HEK293T (cell line): ENCODE measurements at regions not wholly inside any gene's neighbourhood (a gene's known extent, or its start where the extent isn't known, plus 50 kb on each side); places are given as distances from the start of the nearest gene placed in this dataset.

Experiments used
- CTCF ChIA-PET: fragments of 350-600 bp; formaldehyde crosslinking; extraction: SDS; loops from one replicate; lab custom pipeline; 2021; ENCODE audit warnings: antibody characterized with exemption, inconsistent platforms; lab: Yijun Ruan, JAX
- POLR2A ChIA-PET: fragments of 350-600 bp; formaldehyde crosslinking; extraction: SDS; loops from one replicate; lab custom pipeline; 2020; ENCODE audit warnings: antibody characterized with exemption, inconsistent platforms; lab: Yijun Ruan, JAX
- DNase-seq: peaks from one replicate; pipeline ENCODE4 v3.0.0; 2012; ENCODE audit warnings: mixed read lengths; ENCODE audit errors: extremely low spot score
- ARNT ChIP-seq: fragments of 450-650 bp; IDR thresholded peaks from 2 replicates; pipeline ENCODE4 v1.6.1; 2017; ENCODE audit warnings: mild to moderate bottlenecking
- BHLHE40 ChIP-seq: fragments of 450-650 bp; IDR thresholded peaks from 2 replicates; pipeline ENCODE4 v1.6.1; 2016; ENCODE audit warnings: mild to moderate bottlenecking, moderate library complexity, borderline replicate concordance
- CTBP1 ChIP-seq: fragments of 450-650 bp; IDR thresholded peaks from 2 replicates; pipeline ENCODE4 v1.6.1; 2016; ENCODE audit warnings: borderline replicate concordance
- ELF4 ChIP-seq: fragments of 450-650 bp; IDR thresholded peaks from 2 replicates; pipeline ENCODE4 v1.6.1; 2017; ENCODE audit warnings: antibody characterized with exemption
- FOXA1 ChIP-seq: fragments of 450-650 bp; IDR thresholded peaks from 2 replicates; pipeline ENCODE4 v1.6.1; 2016; ENCODE audit warnings: mild to moderate bottlenecking
- FOXK2 ChIP-seq: fragments of 450-650 bp; IDR thresholded peaks from 2 replicates; pipeline ENCODE4 v1.6.1; 2016; ENCODE audit warnings: mild to moderate bottlenecking
- FOXM1 ChIP-seq: fragments of 450-650 bp; IDR thresholded peaks from 2 replicates; pipeline ENCODE4 v1.6.1; 2017; ENCODE audit warnings: mild to moderate bottlenecking, borderline replicate concordance
- HDGF ChIP-seq: fragments of 450-650 bp; IDR thresholded peaks from 2 replicates; pipeline ENCODE4 v1.6.1; 2017; ENCODE audit warnings: antibody characterized with exemption, borderline replicate concordance
- L3MBTL2 ChIP-seq: fragments of 450-650 bp; conservative IDR thresholded peaks from 2 replicates; pipeline ENCODE4 v1.6.1; 2016; ENCODE audit warnings: mild to moderate bottlenecking
- LEF1 ChIP-seq: fragments of 450-650 bp; IDR thresholded peaks from 2 replicates; pipeline ENCODE4 v1.6.1; 2017; ENCODE audit warnings: mild to moderate bottlenecking, borderline replicate concordance
- NFRKB ChIP-seq: fragments of 450-650 bp; IDR thresholded peaks from 2 replicates; pipeline ENCODE4 v1.6.1; 2016; ENCODE audit warnings: mild to moderate bottlenecking, moderate library complexity
- SP1 ChIP-seq: fragments of 450-650 bp; IDR thresholded peaks from 2 replicates; pipeline ENCODE4 v1.6.1; 2017
- SUZ12 ChIP-seq: fragments of 450-650 bp; IDR thresholded peaks from 2 replicates; pipeline ENCODE4 v1.6.1; 2016; ENCODE audit warnings: mild to moderate bottlenecking
- TARDBP ChIP-seq: fragments of 450-650 bp; IDR thresholded peaks from 2 replicates; pipeline ENCODE4 v1.6.1; 2016
- ZNF384 ChIP-seq: fragments of 450-650 bp; IDR thresholded peaks from 2 replicates; pipeline ENCODE4 v1.6.1; 2016
- TF ChIP-seq, protein P1 (sequence below): fragments of 450-650 bp; IDR thresholded peaks from 2 replicates; pipeline ENCODE4 v1.6.1; 2016

GRCh38 chr3:19029837-19030521, 118.3 kb upstream of the KCNH8 start:
- ChIA-PET POLR2A (no interaction called here), CTCF (no interaction called here)
- TF ChIP-seq ARNT, result no peak
- TF ChIP-seq ZNF384, result no peak
- no peak for TF ChIP-seq SUZ12
- no peak for TF ChIP-seq L3MBTL2
- TF ChIP-seq BHLHE40, result no peak

GRCh38 chr3:19025441-19025840, 122.9 kb upstream of the KCNH8 start:
- TF ChIP-seq CTBP1, result no peak
- TF ChIP-seq LEF1, result no peak
- no peak for TF ChIP-seq SUZ12
- no peak for TF ChIP-seq HDGF
- no peak for TF ChIP-seq ELF4
- no peak for TF ChIP-seq ARNT
- no peak for TF ChIP-seq FOXM1
- TF ChIP-seq TARDBP, result no peak
- no peak for TF ChIP-seq FOXA1
- ChIA-PET POLR2A (no interaction called here), CTCF (no interaction called here)
- DNase-seq, result no peak

More at GRCh38 chr3:19029837-19030521, 118.3 kb upstream of the KCNH8 start:
- DNase-seq, result no peak

DNA sequence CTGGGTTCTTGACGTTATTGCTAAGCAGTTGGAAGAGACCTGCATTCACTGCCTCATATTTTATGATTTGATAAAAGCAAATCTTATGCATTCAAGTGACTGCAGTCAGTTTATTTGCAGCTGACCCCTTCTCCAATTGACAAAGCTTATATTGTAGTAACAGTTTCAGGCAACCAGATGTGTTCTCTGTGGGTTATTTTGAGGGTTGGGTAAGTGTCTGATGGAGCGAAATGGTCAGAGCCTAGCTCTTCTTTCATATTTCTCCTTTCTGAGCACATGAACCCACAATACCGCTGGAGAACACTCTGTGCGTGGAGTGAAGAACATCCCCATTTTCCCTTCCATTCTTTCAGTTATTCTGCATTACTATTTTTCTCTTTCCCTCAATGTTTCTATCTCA, 125.8 kb upstream of the KCNH8 start:
- DNase-seq, result no peak
- POLR2A ChIA-PET, result no interaction called here
- CTCF ChIA-PET, result no interaction called here
- TF ChIP-seq ELF4 (no peak), L3MBTL2 (no peak), FOXK2 (no peak), ZNF384 (no peak), BHLHE40 (no peak), SP1 (no peak), FOXA1 (no peak), FOXM1 (no peak), LEF1 (no peak), CTBP1 (no peak), HDGF (no peak), SUZ12 (no peak), TARDBP (no peak), NFRKB (no peak), ARNT (no peak)
- TF ChIP-seq, protein P1, sequence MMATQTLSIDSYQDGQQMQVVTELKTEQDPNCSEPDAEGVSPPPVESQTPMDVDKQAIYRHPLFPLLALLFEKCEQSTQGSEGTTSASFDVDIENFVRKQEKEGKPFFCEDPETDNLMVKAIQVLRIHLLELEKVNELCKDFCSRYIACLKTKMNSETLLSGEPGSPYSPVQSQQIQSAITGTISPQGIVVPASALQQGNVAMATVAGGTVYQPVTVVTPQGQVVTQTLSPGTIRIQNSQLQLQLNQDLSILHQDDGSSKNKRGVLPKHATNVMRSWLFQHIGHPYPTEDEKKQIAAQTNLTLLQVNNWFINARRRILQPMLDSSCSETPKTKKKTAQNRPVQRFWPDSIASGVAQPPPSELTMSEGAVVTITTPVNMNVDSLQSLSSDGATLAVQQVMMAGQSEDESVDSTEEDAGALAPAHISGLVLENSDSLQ, result no peak

GRCh38 chr3:19016851-19017250, 131.5 kb upstream of the KCNH8 start:
- no peak for DNase-seq
- ChIA-PET CTCF (no interaction called here), POLR2A (no interaction called here)
- TF ChIP-seq HDGF (no peak), SUZ12 (no peak), NFRKB (no peak), LEF1 (no peak), L3MBTL2 (no peak), TARDBP (no peak), ARNT (no peak)
- TF ChIP-seq, protein P1, result no peak

GRCh38 chr3:19013879-19014278, 134.4 kb upstream of the KCNH8 start:
- no peak for DNase-seq
- no peak for TF ChIP-seq HDGF
- no peak for TF ChIP-seq LEF1
- TF ChIP-seq FOXA1, result no peak
- no peak for TF ChIP-seq NFRKB
- TF ChIP-seq CTBP1, result no peak
- no peak for TF ChIP-seq ELF4
- TF ChIP-seq TARDBP, result no peak
- no peak for TF ChIP-seq FOXK2
- no peak for TF ChIP-seq ZNF384
- TF ChIP-seq ARNT, result no peak
- no peak for TF ChIP-seq FOXM1
- TF ChIP-seq BHLHE40, result no peak
- TF ChIP-seq SP1, result no peak
- TF ChIP-seq, protein P1, result no peak
- CTCF ChIA-PET, result no interaction called here
- POLR2A ChIA-PET, result no interaction called here

DNA sequence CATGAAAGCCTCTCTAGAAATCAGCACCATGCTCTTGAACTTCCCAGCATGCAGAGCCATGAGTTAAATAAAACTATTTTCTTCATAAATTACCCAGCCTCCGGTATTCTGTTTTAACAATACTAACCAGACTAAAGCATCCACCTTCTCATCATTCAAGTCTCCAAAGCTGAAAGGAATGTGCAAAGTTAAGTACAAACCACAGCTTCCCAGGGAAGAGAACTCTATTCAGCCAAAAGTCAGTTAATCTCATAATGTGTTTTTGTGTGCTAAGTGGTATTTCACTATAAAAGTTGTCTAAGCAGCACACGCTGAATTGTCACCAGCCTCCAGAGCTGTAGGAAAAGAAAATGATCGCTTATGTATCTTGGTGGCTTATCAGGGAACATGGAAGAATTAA, 135.5 kb upstream of the KCNH8 start:
- no peak for DNase-seq
- POLR2A ChIA-PET, result no interaction called here
- CTCF ChIA-PET, result no interaction called here
- no peak for TF ChIP-seq CTBP1
- TF ChIP-seq ZNF384, result no peak
- TF ChIP-seq, protein P1, result no peak
